GM18907 (cell line): ENCODE measurements at regions not wholly inside any gene's neighbourhood (a gene's known extent, or its start where the extent isn't known, plus 50 kb on each side); places are given as distances from the start of the nearest gene placed in this dataset.

Experiments used
- ATAC-seq: cut with Tn5 transposase; IDR thresholded peaks from one replicate; pipeline ENCODE4 v1.9.1; 2021; ENCODE audit warnings: mild to moderate bottlenecking, moderate library complexity; ENCODE audit not compliant: unreplicated experiment

DNA sequence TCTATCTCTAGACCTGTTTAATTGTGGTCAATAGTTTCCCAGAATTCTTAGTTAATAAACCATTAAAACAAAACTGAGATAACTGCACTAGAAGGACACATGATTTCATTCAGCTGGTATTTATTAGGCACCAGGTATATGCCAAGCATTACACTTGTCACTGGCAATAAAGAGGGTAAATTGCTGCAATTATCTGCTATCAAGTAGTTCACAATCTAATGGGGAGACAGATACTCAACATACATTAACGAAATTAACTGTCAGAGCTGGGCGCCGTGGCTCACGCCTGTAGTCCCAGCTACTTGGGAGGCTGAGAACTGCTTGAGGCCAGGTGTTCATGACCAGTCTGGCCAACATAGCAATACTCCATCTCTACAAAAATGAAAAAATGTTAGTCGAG, 71.7 kb upstream of the WIPF1 start:
- no peak for ATAC-seq

DNA sequence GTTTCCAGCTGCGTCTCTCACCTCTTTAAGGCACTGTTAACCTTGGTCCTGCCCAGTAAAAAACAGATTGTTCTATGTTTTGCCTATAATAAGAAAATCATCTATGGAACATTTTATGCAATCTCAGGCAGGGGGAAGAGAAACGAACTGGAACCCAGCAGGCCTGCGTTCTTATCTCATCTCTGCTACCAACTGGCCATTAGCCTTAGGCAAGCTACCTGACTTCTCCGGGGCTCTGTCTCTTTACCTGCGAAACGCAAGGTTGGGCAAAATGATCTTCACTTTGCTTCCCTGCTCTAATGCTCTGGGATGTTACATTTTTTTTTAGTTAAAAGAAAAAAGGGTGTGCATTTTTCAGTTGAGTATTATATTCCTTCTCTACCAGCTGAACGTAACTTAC, 70.5 kb upstream of the WIPF1 start:
- ATAC-seq: no peak

DNA sequence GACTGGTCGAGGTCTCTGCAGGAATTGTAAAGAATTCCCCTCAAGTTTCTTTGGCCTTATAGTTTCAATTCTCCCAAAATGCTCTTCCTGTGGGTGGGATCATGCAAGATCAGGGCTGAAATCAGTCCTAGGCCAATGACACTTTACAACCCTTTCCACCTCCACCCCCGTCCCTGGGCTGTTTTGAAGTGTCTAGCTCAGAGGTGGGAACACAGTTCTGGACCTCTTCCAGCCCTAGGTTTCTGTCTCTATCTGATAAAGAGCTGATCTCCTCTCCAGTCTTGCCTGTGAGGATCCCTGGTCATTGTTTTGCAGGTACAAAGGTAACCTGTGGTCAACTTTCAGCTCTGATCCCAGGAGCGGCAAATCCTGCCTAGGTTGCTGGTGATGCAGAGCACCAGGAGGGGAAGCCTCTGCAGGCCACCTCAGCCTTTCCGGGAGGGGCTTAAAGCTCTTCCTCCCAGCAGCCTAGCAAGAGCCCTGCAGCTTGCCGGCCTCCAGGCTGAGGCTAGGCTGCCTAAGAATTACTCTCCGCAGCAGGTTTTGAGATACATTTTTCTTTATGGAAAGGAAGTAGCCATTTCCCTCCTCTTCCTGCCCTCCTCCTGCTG, 69.8 kb upstream of the WIPF1 start:
- no peak for ATAC-seq

DNA sequence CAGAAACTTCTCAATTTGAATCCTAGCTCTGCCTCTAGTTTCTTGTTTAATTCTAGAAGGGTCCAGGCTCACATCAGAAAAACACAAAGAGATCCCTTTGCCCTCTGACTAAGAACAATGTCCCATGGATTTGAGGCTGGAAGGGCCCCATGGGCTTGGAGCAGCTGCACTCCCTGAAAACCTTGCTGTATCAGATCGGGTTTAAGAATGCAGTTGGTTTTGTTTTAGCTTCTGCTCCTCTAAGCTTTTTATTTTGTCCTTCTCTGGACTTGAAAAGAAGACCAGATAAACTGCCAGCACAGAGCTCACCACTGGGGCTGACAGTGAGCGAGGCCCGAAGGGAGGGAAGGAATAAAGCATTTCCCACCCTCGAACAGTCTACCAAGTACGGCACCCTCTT, 69.2 kb upstream of the WIPF1 start:
- ATAC-seq: no peak

DNA sequence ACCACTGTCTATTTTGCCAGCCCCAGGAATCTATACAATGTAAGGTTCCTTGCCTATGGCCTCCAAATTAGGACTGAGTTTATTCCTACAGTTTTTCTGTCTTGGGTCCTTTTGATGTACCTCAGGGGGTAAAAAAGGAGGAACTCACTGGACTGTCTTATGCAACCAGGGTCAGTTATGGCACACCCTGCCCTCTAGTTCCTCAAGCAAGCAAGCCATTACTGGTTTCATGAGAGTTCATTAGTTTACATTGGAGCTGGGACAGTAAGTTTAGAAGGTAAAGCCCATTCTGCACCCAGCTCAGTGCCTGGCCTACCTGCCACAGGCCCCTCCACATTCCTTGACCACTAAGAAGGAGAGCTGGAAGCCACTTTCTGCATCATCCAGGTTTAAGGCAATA, 68.7 kb upstream of the WIPF1 start:
- ATAC-seq: no peak

DNA sequence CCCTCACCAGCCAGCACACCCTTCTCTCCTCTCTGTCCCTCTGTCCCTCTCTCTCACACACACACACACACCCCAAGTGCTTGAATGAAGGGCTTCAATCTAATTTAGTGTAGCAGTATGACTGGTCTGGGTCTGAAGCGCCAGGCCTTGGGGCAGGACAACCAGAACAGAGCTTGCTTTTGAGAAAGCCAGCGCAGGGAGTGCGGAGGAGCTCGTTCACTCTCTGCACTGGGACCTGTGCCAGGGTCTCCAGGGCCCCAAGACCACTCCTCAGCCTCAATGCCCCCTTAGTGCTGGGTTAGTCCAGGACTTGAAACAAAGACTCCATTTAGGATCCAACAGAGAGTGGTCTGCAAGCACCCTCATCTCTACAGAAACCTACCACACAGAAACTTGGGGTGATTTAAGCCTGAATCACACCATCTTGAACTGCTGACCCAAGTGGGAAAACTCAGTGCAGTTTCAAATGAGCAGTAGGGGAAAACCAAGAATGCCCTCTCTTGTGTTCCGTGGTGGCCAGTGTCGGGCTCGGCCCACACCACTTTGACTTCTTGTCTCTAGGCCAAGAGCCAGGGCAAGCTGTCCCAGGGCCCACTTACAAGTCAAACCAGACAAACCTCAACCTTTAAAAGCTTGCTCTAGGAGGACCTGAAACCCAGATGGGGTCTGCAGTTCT, 66.6 kb upstream of the WIPF1 start:
- no peak for ATAC-seq

DNA sequence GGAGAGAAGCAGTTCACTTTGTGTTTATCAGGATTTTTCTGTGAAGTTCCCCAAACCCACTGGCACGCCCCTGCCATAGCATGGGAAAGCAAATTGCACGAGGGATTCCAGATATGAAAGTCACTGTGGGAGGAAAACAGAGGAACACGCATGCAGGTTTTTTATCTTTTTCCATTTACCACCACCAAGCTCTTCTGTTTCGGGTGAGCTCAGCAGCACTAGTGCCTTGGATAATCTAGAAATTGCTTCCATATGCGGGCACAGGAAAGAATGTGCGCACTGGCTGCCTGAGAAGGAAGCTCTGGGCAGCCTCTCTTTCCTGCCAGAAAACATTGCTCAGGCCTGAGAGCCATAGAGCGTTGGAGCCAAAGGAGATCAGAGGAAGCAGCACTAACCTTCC, 65.9 kb upstream of the WIPF1 start:
- no peak for ATAC-seq

DNA sequence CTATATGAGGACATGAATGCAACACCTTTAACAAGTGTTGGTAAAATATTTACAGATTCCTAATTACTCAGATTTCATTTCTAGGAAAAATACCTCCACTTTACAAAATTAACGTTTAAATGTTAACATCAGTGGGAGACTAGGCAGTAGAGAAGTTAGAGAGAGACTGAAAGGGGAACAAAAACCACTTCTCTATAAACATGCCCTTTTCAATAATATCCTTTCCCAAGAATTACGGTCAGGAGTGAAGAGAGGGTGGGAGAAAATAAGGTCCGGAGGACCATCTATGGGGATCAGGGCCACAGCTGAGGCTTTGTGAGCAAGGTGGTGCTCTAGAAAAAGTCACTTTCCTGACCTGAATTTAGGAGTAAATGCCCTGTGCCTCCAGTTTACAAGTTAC, 65.3 kb upstream of the WIPF1 start:
- ATAC-seq: no peak

DNA sequence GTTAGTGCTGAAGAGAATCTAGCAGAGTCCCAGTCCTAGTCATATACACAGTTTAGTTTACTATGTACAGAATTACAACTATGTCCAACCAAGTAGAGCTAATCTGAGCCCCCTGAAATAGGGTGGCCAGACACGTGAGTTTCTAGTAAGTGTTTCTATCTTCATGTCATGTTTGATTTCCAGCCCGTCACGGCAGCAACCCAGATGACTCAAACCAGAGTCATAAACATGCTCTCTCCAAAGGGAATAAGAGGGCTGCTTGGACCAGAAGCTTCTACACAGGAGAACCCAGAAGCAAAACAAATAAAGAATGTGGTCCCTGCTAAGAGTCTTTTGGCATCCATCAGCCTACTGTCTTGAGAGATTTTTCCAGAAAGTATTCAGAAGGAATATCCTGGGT, 64.9 kb upstream of the WIPF1 start:
- ATAC-seq: no peak

DNA sequence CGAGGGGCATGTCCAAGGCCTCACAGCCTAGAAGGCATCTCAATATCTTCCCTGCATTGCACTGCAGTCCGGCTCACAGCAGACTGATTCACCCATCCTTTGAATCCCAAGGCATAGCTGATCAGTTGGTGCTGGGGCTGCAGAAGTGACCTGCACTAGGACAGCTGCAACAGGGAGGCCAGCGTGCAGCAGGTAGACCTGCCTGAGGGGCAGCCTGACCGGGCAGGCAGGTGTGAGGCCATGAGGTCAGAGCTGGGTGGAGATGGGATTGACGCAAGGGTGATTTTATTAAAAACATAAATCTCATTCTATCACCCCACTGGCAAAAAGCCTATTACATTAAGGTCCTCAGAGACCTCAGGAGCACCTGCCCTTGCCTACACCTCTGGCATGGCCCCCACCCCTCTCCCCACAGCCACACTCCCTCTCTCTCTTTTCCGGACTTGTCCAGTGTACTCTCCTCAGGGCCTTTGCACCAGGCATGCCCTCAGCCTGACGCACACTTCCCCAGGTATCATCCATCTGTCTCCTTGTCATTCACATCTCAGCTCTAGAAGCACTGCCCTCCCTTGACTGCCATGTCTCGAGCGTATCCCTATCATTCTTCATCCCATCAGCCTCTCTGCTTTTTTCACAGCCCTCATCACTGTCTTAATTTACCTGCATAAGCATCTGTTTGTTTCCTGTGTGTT, 63.5 kb upstream of the WIPF1 start:
- ATAC-seq: no peak

DNA sequence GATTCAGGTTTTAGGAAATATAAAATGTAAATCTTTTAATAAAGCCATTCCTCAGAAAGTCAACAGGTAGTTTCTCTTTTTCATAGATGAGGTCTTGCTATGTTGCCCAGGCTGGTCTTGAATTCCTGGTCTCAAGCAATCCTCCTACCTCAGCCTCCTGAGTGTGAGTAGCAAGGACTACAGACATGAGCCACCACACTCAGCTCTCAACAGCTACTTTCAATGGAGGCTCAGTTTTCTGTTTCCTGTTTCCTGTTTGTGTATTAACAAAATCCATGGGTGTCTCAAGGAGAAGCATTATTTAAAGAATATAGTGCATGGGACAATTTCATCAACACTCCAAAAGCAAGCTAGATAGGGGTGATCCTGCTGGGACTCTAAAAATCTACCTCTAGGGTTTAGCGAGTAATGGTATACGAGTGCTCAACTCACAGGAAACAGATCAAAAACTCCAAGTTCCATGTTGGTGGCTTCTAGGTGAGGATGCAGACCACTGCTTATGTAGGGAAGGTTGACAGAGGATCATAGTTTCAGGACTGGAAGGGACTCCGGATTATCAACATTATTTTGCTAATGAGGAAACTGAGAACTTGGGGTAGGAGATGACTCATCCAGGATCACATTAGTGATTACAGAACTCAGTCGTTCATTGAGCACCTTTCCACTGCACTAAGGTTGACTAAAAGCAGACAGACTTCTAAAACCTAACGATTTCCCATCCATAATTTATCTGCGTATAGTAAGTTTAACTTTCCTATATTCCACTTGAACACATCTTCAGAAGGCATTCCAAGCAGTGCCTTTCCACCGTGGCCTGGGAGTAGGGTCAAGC, 61.7 kb upstream of the WIPF1 start:
- ATAC-seq: no peak

DNA sequence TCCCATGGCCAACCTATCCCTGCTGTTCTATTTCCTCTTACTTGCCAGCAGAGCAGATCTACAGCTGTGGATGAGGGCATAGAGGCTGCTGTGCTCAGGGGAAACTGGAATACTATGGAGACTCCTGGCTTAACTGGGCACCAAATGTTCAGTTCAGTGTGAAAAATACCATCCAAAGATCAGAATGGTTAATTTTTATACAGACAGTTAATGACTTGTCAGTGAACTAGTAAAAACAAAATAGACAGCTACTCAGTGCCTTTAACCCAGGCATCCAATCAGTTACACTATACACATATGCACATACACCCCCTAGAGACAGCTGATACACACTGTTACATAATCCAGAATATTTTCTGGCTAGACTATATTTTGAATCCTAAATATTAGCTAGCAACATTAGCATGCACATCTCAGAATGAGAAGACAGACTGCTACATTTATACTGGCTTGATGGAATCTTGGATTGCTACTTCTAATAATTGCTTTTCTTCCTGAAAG, 59.1 kb upstream of the WIPF1 start:
- no peak for ATAC-seq

DNA sequence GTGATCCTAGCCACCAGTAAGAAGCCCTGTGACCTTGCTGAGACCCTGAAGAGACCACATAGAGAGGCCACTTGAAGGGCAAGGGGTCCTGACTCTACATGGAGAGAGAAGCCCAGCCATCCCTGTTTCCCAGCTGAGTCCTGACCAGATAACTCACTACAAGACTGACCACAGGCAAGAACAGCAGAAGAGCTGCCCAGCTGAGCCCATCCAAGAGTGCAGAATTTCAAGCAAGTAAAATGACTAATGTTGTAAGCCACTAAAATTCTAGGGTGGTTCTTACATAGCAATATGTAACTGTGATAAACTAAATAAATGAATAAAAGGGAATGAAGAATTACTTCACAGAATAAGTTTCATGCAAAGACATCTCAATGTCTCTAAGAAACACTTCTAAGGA, 58.4 kb upstream of the WIPF1 start:
- ATAC-seq: no peak

DNA sequence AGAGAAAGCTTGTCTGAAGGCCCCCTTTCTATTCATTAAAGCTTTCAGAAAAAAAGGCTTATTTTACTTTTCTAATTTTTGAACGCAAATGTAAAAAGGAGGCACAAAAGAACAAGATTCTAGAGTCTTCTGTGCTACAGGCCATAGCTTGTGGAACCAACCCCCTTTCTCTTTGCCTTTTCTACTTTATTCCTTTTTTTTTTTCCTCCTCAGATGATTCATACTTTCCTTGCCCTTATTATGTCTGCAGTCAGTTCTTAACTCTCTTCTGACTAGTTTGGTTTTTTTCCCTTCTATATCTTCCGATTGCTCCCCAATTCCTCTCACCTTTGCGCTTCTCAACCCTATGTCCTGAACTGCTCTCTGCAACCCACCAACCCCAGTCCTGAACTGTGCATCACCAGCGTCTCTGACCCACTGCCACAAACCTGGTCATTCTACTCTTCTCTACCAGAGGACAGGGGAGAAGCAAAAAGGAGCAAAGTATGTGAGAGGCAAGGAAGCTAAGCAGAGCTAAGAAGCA, 56.9 kb upstream of the WIPF1 start:
- ATAC-seq: no peak

DNA sequence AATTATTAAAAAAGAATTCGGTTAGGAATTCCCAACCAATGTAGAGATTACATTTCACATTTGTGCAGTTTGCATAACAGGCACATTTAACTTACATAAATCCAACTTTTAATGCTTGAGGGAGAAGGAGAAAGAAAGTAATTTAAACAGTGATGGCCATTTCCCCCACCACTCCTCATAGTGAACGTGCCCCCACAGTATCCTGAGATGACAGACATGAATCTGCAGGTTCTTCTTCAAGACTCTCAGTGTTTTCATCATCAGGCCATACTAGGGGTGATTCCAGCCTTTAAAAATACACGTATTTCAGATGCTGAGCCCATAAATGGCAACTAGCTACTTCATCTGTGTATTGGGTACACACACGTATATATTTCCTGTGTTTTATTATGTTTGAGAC, 51.3 kb upstream of the WIPF1 start:
- no peak for ATAC-seq
